OCI-LY7 (cell line): ENCODE measurements at regions not wholly inside any gene's neighbourhood (a gene's known extent, or its start where the extent isn't known, plus 50 kb on each side); places are given as distances from the start of the nearest gene placed in this dataset.

Source experiments
- BruUV-seq: library from RNA; stranded (reverse); fragments of 400-500 nt; replicated peaks from 2 replicates; lab custom pipeline; 2021; lab: Mats Ljungman, UMichigan
- CTCF ChIA-PET: fragments of 300-600 bp; sonication (Branson Sonifier 250); formaldehyde crosslinking; loops from one replicate; lab custom pipeline; 2022; ENCODE audit warnings: antibody characterized with exemption; ENCODE audit not compliant: unreplicated experiment; lab: Charles Lee
- POLR2A ChIA-PET: fragments of 300-600 bp; sonication (Branson Sonifier 250); formaldehyde crosslinking; loops from one replicate; lab custom pipeline; 2022; ENCODE audit warnings: antibody characterized with exemption; lab: Charles Lee
- DNase-seq: peaks from one replicate; pipeline ENCODE4 v3.0.0-alpha.2; 2015; ENCODE audit warnings: low spot score
- H2AFZ ChIP-seq: fragments of 200-600 bp; sonication (generic), shearing (Covaris generic); 2 replicates; pipeline ENCODE4 v1.6.1; 2014; ENCODE audit warnings: mild to moderate bottlenecking, antibody characterized with exemption, low read length, moderate library complexity
- H3K27ac ChIP-seq: fragments of 200-600 bp; sonication (generic); 2 replicates; pipeline ENCODE4 v1.5.1; 2014; ENCODE audit warnings: mixed run types, low read depth, mild to moderate bottlenecking, moderate library complexity, low read length, inconsistent platforms; ENCODE audit not compliant: poor library complexity, severe bottlenecking
- H3K36me3 ChIP-seq: fragments of 200-600 bp; sonication (generic); 2 replicates; pipeline ENCODE4 v1.6.1; 2014; ENCODE audit warnings: mild to moderate bottlenecking, antibody characterized with exemption, low read length, moderate library complexity, mixed read lengths; ENCODE audit not compliant: insufficient read depth
- H3K4me1 ChIP-seq: fragments of 200-600 bp; sonication (generic); 2 replicates; pipeline ENCODE4 v1.5.1; 2014; ENCODE audit warnings: mild to moderate bottlenecking, low read length; ENCODE audit not compliant: insufficient read depth, poor library complexity, severe bottlenecking
- H3K4me2 ChIP-seq: fragments of 200-600 bp; sonication (generic); 2 replicates; pipeline ENCODE4 v1.6.1; 2014; ENCODE audit warnings: mild to moderate bottlenecking, low read length
- H3K4me3 ChIP-seq: fragments of 200-600 bp; sonication (generic); 2 replicates; pipeline ENCODE4 v1.5.1; 2014; ENCODE audit warnings: mild to moderate bottlenecking, low read depth, low read length; ENCODE audit not compliant: poor library complexity, severe bottlenecking
- H3K79me2 ChIP-seq: fragments of 200-600 bp; sonication (generic); 2 replicates; pipeline ENCODE4 v1.6.1; 2016; ENCODE audit warnings: low read depth, mild to moderate bottlenecking, low read length, moderate library complexity, mixed read lengths; ENCODE audit not compliant: insufficient read depth
- H3K9me2 ChIP-seq: fragments of 200-600 bp; sonication (generic); 2 replicates; pipeline ENCODE4 v1.6.1; 2016; ENCODE audit warnings: mild to moderate bottlenecking, low read length, mixed read lengths; ENCODE audit not compliant: insufficient read depth
- H3K9me3 ChIP-seq: fragments of 200-600 bp; sonication (generic); 2 replicates; pipeline ENCODE4 v1.6.1; 2014; ENCODE audit warnings: mild to moderate bottlenecking, mixed run types, low read length, mixed read lengths
- H4K20me1 ChIP-seq: fragments of 200-600 bp; sonication (generic); 2 replicates; pipeline ENCODE4 v1.6.1; 2014; ENCODE audit warnings: mild to moderate bottlenecking, antibody characterized with exemption, low read length, moderate library complexity, mixed read lengths; ENCODE audit not compliant: insufficient read depth
- EZH2phosphoT487 ChIP-seq: fragments of 200-600 bp; sonication (generic); IDR thresholded peaks from 2 replicates; pipeline ENCODE4 v1.6.1; 2018; ENCODE audit warnings: low read depth, borderline replicate concordance, mild to moderate bottlenecking, mixed run types, antibody characterized with exemption, low read length, moderate library complexity, mixed read lengths
- intact Hi-C: fragments of 100-400 bp; cut with micrococcal nuclease; formaldehyde crosslinking; loops from one replicate; pipeline ENCODE4 v1.10.0; 2022; ENCODE audit not compliant: unreplicated experiment
- TF ChIP-seq, protein P1 (sequence below): fragments of 200-600 bp; sonication (generic); conservative IDR thresholded peaks from 2 replicates; pipeline ENCODE4 v1.5.1; 2014; ENCODE audit warnings: mild to moderate bottlenecking, antibody characterized with exemption, low read length, moderate library complexity, mixed read lengths

GRCh38 chr9:102459828-102460227, 535.3 kb upstream of the CYLC2 start:
- Histone ChIP-seq H3K79me2 (no peaks in the 10 kb centered on the region), H2AFZ (no peak overlapping the region), H4K20me1 (no peaks in the 10 kb centered on the region), H3K4me1 (no peaks in the 10 kb centered on the region), H3K27ac (no peak overlapping the region), H3K9me3 (no peaks in the 10 kb centered on the region), H3K4me2 (no peak overlapping the region), H3K36me3 (no peaks in the 10 kb centered on the region), H3K4me3 (no peak overlapping the region), H3K9me2 (no peaks in the 10 kb centered on the region)
- ChIA-PET POLR2A (no interaction called here), CTCF (no interaction called here)
- TF ChIP-seq, protein P1, sequence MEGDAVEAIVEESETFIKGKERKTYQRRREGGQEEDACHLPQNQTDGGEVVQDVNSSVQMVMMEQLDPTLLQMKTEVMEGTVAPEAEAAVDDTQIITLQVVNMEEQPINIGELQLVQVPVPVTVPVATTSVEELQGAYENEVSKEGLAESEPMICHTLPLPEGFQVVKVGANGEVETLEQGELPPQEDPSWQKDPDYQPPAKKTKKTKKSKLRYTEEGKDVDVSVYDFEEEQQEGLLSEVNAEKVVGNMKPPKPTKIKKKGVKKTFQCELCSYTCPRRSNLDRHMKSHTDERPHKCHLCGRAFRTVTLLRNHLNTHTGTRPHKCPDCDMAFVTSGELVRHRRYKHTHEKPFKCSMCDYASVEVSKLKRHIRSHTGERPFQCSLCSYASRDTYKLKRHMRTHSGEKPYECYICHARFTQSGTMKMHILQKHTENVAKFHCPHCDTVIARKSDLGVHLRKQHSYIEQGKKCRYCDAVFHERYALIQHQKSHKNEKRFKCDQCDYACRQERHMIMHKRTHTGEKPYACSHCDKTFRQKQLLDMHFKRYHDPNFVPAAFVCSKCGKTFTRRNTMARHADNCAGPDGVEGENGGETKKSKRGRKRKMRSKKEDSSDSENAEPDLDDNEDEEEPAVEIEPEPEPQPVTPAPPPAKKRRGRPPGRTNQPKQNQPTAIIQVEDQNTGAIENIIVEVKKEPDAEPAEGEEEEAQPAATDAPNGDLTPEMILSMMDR: no peak
- no peak for TF ChIP-seq EZH2phosphoT487
- no TSS peak for BruUV-seq
- no peak for DNase-seq
- intact Hi-C loops: no loop called here

GRCh38 chr9:102456562-102456961, 538.6 kb upstream of the CYLC2 start:
- no peaks in the 10 kb centered on the region for H3K9me3 ChIP-seq
- H3K79me2 ChIP-seq: no peaks in the 10 kb centered on the region
- no peak overlapping the region for H3K27ac ChIP-seq
- TF ChIP-seq, protein P1: no peak
- TF ChIP-seq EZH2phosphoT487: no peak
- no peak overlapping the region for H2AFZ ChIP-seq
- POLR2A ChIA-PET: no interaction called here
- no peaks in the 10 kb centered on the region for H3K4me1 ChIP-seq
- DNase-seq: no peak
- intact Hi-C loops: no loop called here
- H3K4me3 ChIP-seq: no peak overlapping the region
- no peak overlapping the region for H3K4me2 ChIP-seq
- CTCF ChIA-PET: no interaction called here
- H3K9me2 ChIP-seq: no peaks in the 10 kb centered on the region
- BruUV-seq: no TSS peak
- no peaks in the 10 kb centered on the region for H4K20me1 ChIP-seq
- no peaks in the 10 kb centered on the region for H3K36me3 ChIP-seq

DNA sequence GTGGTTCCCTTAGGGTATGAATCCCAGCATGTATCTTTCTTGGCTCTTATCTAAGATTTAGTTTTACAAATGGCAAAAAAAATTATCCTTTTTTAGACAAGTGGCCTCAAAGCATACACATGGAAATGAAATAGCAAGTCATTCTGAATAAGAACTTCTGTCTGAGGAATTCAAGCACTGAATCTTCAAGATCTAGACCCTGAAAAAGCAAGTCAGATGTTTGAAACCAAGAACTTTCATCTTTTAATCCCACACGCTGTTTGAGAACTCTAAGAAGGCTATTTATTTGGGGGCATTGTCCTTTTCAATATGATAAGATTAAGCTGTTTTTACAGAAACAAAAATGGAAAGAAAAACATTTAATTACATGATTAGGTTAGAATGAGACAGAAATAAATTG, 549.2 kb upstream of the CYLC2 start:
- no TSS peak for BruUV-seq
- no peak overlapping the region for H3K27ac ChIP-seq
- DNase-seq: no peak
- no peaks in the 10 kb centered on the region for H3K36me3 ChIP-seq
- H3K9me2 ChIP-seq: no peaks in the 10 kb centered on the region
- TF ChIP-seq EZH2phosphoT487: no peak
- TF ChIP-seq, protein P1: no peak
- intact Hi-C loops: no loop called here
- H4K20me1 ChIP-seq: no peaks in the 10 kb centered on the region
- no peaks in the 10 kb centered on the region for H3K9me3 ChIP-seq
- CTCF ChIA-PET: no interaction called here
- H3K79me2 ChIP-seq: no peaks in the 10 kb centered on the region
- no peak overlapping the region for H3K4me3 ChIP-seq
- H3K4me2 ChIP-seq: no peak overlapping the region
- no peaks in the 10 kb centered on the region for H3K4me1 ChIP-seq
- POLR2A ChIA-PET: no interaction called here
- no peak overlapping the region for H2AFZ ChIP-seq
